A673 (cell line): ENCODE measurements at regions not wholly inside any gene's neighbourhood (a gene's known extent, or its start where the extent isn't known, plus 50 kb on each side); places are given as distances from the start of the nearest gene placed in this dataset.

Experiments
- BruUV-seq: library from RNA; stranded (reverse); fragments of 400-500 nt; replicated peaks from 2 replicates; lab custom pipeline; 2021; lab: Mats Ljungman, UMichigan
- CTCF ChIA-PET: fragments of 300-600 bp; sonication (Branson Sonifier 250); formaldehyde crosslinking; loops from one replicate; lab custom pipeline; 2022; ENCODE audit warnings: antibody characterized with exemption; lab: Charles Lee
- POLR2A ChIA-PET: fragments of 300-600 bp; sonication (Branson Sonifier 250); formaldehyde crosslinking; loops from one replicate; lab custom pipeline; 2022; ENCODE audit warnings: antibody characterized with exemption; ENCODE audit not compliant: low non-redundant PET; lab: Charles Lee
- DNase-seq: peaks from one replicate; pipeline ENCODE4 v3.0.0-alpha.2; 2015; ENCODE audit warnings: low spot score
- H3K27ac ChIP-seq: fragments of 200-600 bp; sonication (generic); 2 replicates; pipeline ENCODE4 v1.5.1; 2016; ENCODE audit warnings: mixed run types, low read depth, mild to moderate bottlenecking, mixed read lengths, antibody characterized with exemption, low read length; ENCODE audit not compliant: poor library complexity, severe bottlenecking
- H3K27me3 ChIP-seq: fragments of 200-600 bp; sonication (generic); replicated peaks from 2 replicates; pipeline ENCODE4 v1.6.1; 2017; ENCODE audit warnings: mixed run types, low read depth, mild to moderate bottlenecking, mixed read lengths, antibody characterized with exemption, low read length; ENCODE audit not compliant: insufficient read depth, poor library complexity
- H3K36me3 ChIP-seq: fragments of 200-600 bp; sonication (generic); 2 replicates; pipeline ENCODE4 v1.6.1; 2016; ENCODE audit warnings: mixed run types, mild to moderate bottlenecking, mixed read lengths, antibody characterized with exemption, low read length; ENCODE audit not compliant: insufficient read depth, poor library complexity, severe bottlenecking
- H3K4me1 ChIP-seq: fragments of 200-600 bp; sonication (generic); 2 replicates; pipeline ENCODE4 v1.6.1; 2017; ENCODE audit warnings: mixed run types, mild to moderate bottlenecking, mixed read lengths, antibody characterized with exemption, low read length; ENCODE audit not compliant: insufficient read depth, poor library complexity, severe bottlenecking
- H3K4me3 ChIP-seq: fragments of 200-600 bp; sonication (generic); 2 replicates; pipeline ENCODE4 v1.5.1; 2016; ENCODE audit warnings: low read depth, mixed run types, mild to moderate bottlenecking, mixed read lengths, low read length; ENCODE audit not compliant: poor library complexity, severe bottlenecking
- H3K9me3 ChIP-seq: fragments of 200-600 bp; sonication (generic); 2 replicates; pipeline ENCODE4 v1.6.1; 2016; ENCODE audit warnings: mixed run types, low read depth, mild to moderate bottlenecking, mixed read lengths, antibody characterized with exemption, low read length; ENCODE audit not compliant: poor library complexity, severe bottlenecking
- CTCF ChIP-seq: fragments of 300-800, 200-600 bp; sonication (generic); conservative IDR thresholded peaks from 2 replicates; pipeline ENCODE4 v1.5.1; 2017; ENCODE audit warnings: low read depth, mild to moderate bottlenecking, antibody characterized with exemption, low read length, moderate library complexity, mixed read lengths
- EZH2 ChIP-seq: fragments of 200-600 bp; sonication (generic); IDR thresholded peaks from 2 replicates; pipeline ENCODE4 v1.6.1; 2017; ENCODE audit warnings: borderline replicate concordance, low read depth, mild to moderate bottlenecking, mixed read lengths, antibody characterized with exemption, low read length; ENCODE audit not compliant: poor library complexity, severe bottlenecking
- intact Hi-C: fragments of 100-400 bp; cut with micrococcal nuclease; formaldehyde crosslinking; loops from one replicate; pipeline ENCODE4 v1.10.0; 2022; ENCODE audit not compliant: unreplicated experiment

DNA sequence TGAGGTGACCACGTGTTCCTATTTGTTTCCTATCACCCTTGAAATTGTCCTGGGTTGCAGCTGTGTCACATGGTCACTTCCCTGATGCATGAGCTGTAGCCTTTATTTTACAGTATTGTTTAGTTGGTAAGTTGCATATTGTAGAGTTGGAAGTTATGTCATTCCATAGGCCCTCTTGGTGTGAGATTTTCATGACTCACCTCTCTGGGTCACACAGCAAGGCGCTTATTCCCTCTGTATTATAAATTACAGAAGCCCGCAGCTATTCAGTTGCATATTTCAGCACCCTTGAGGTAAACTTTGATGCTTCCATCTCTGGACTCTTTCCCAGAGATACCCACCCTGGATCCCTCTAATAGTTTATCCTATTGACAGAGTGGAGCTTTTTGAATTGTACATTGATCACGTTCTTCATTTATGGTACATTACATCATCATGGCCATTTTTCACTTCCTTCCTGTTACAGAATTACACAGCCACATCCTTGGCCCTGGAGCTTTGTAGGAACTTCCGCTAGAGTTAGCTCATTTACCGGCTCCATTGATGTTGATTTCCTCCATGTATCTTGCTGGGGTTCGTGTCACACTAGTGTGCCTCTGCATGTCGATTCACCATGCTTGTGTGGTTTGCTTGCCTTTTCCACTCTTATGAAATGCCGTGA, 543.1 kb upstream of the RGMA start:
- CTCF ChIA-PET = no interaction called here
- no peak overlapping the region for H3K4me3 ChIP-seq
- intact Hi-C loops = no loop called here
- BruUV-seq = no TSS peak
- no peaks in the 10 kb centered on the region for H3K4me1 ChIP-seq
- H3K27ac ChIP-seq = no peak overlapping the region
- DNase-seq = peak; percentile 22
- TF ChIP-seq CTCF = no peak
- no peak for TF ChIP-seq EZH2
- POLR2A ChIA-PET = no interaction called here
- H3K9me3 ChIP-seq = no peaks in the 10 kb centered on the region
- H3K27me3 ChIP-seq = no peaks in the 10 kb centered on the region
- H3K36me3 ChIP-seq = no peaks in the 10 kb centered on the region

- H3K36me3 ChIP-seq = no peaks in the 10 kb centered on the region
- no peaks in the 10 kb centered on the region for H3K4me1 ChIP-seq
- H3K27ac ChIP-seq = no peak overlapping the region
- H3K27me3 ChIP-seq = peaks cover 4% of the 10 kb centered on the region
- DNase-seq = no peak
- intact Hi-C loops = no loop called here
- H3K9me3 ChIP-seq = no peaks in the 10 kb centered on the region
- H3K4me3 ChIP-seq = no peak overlapping the region
- POLR2A ChIA-PET = no interaction called here
- TF ChIP-seq EZH2 (no peak), CTCF (no peak)
- CTCF ChIA-PET = no interaction called here
- BruUV-seq = no TSS peak
These were observed 530.6 kb upstream of the RGMA start for GRCh38 chr15:93619597-93619996.

DNA sequence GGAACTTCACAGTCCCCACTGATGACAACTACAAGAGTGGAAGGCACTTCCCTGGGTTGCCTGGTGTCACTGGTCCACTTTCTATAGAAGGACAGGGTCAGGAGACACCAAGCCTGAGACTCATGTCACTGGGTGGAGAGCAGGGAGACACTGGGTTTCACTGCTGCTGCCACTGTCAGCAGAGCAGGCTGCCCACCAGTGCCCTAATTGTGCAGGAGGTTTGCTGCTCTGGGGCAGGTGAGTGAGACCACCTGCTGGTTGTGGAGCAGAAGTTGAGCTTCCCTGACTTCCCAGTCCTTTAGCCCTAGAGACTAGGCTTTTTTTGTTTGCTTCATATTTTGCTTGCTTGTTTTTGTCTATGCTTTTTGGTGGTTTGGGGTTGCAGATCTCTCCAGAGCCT, 528.4 kb upstream of the RGMA start:
- H3K9me3 ChIP-seq = no peaks in the 10 kb centered on the region
- H3K27ac ChIP-seq = no peak overlapping the region
- H3K27me3 ChIP-seq = peaks cover 4% of the 10 kb centered on the region
- no peak for TF ChIP-seq CTCF
- TF ChIP-seq EZH2 = no peak
- POLR2A ChIA-PET = no interaction called here
- no peak for DNase-seq
- CTCF ChIA-PET = no interaction called here
- H3K36me3 ChIP-seq = no peaks in the 10 kb centered on the region
- BruUV-seq = no TSS peak
- intact Hi-C loops = no loop called here
- no peak overlapping the region for H3K4me3 ChIP-seq
- H3K4me1 ChIP-seq = no peaks in the 10 kb centered on the region
